A673 (cell line): ENCODE measurements at regions not wholly inside any gene's neighbourhood (a gene's known extent, or its start where the extent isn't known, plus 50 kb on each side); places are given as distances from the start of the nearest gene placed in this dataset.

Experiments used
- BruUV-seq: library from RNA; stranded (reverse); fragments of 400-500 nt; replicated peaks from 2 replicates; lab custom pipeline; 2021; lab: Mats Ljungman, UMichigan
- CTCF ChIA-PET: fragments of 300-600 bp; sonication (Branson Sonifier 250); formaldehyde crosslinking; loops from one replicate; lab custom pipeline; 2022; ENCODE audit warnings: antibody characterized with exemption; lab: Charles Lee
- POLR2A ChIA-PET: fragments of 300-600 bp; sonication (Branson Sonifier 250); formaldehyde crosslinking; loops from one replicate; lab custom pipeline; 2022; ENCODE audit warnings: antibody characterized with exemption; ENCODE audit not compliant: low non-redundant PET; lab: Charles Lee
- DNase-seq: peaks from one replicate; pipeline ENCODE4 v3.0.0-alpha.2; 2015; ENCODE audit warnings: low spot score
- H3K27ac ChIP-seq: fragments of 200-600 bp; sonication (generic); 2 replicates; pipeline ENCODE4 v1.5.1; 2016; ENCODE audit warnings: mixed run types, low read depth, mild to moderate bottlenecking, mixed read lengths, antibody characterized with exemption, low read length; ENCODE audit not compliant: poor library complexity, severe bottlenecking
- H3K27me3 ChIP-seq: fragments of 200-600 bp; sonication (generic); replicated peaks from 2 replicates; pipeline ENCODE4 v1.6.1; 2017; ENCODE audit warnings: mixed run types, low read depth, mild to moderate bottlenecking, mixed read lengths, antibody characterized with exemption, low read length; ENCODE audit not compliant: insufficient read depth, poor library complexity
- H3K36me3 ChIP-seq: fragments of 200-600 bp; sonication (generic); 2 replicates; pipeline ENCODE4 v1.6.1; 2016; ENCODE audit warnings: mixed run types, mild to moderate bottlenecking, mixed read lengths, antibody characterized with exemption, low read length; ENCODE audit not compliant: insufficient read depth, poor library complexity, severe bottlenecking
- H3K4me1 ChIP-seq: fragments of 200-600 bp; sonication (generic); 2 replicates; pipeline ENCODE4 v1.6.1; 2017; ENCODE audit warnings: mixed run types, mild to moderate bottlenecking, mixed read lengths, antibody characterized with exemption, low read length; ENCODE audit not compliant: insufficient read depth, poor library complexity, severe bottlenecking
- H3K4me3 ChIP-seq: fragments of 200-600 bp; sonication (generic); 2 replicates; pipeline ENCODE4 v1.5.1; 2016; ENCODE audit warnings: low read depth, mixed run types, mild to moderate bottlenecking, mixed read lengths, low read length; ENCODE audit not compliant: poor library complexity, severe bottlenecking
- H3K9me3 ChIP-seq: fragments of 200-600 bp; sonication (generic); 2 replicates; pipeline ENCODE4 v1.6.1; 2016; ENCODE audit warnings: mixed run types, low read depth, mild to moderate bottlenecking, mixed read lengths, antibody characterized with exemption, low read length; ENCODE audit not compliant: poor library complexity, severe bottlenecking
- CTCF ChIP-seq: fragments of 300-800, 200-600 bp; sonication (generic); conservative IDR thresholded peaks from 2 replicates; pipeline ENCODE4 v1.5.1; 2017; ENCODE audit warnings: low read depth, mild to moderate bottlenecking, antibody characterized with exemption, low read length, moderate library complexity, mixed read lengths
- EZH2 ChIP-seq: fragments of 200-600 bp; sonication (generic); IDR thresholded peaks from 2 replicates; pipeline ENCODE4 v1.6.1; 2017; ENCODE audit warnings: borderline replicate concordance, low read depth, mild to moderate bottlenecking, mixed read lengths, antibody characterized with exemption, low read length; ENCODE audit not compliant: poor library complexity, severe bottlenecking
- intact Hi-C: fragments of 100-400 bp; cut with micrococcal nuclease; formaldehyde crosslinking; loops from one replicate; pipeline ENCODE4 v1.10.0; 2022; ENCODE audit not compliant: unreplicated experiment

- TF ChIP-seq CTCF (no peak), EZH2 (no peak)
- BruUV-seq: no TSS peak
- Histone ChIP-seq H3K27me3 (no peaks in the 10 kb centered on the region), H3K27ac (no peak overlapping the region), H3K4me3 (no peak overlapping the region), H3K4me1 (no peaks in the 10 kb centered on the region), H3K36me3 (no peaks in the 10 kb centered on the region), H3K9me3 (no peaks in the 10 kb centered on the region)
- POLR2A ChIA-PET: no interaction called here
- no peak for DNase-seq
- CTCF ChIA-PET: no interaction called here
- intact Hi-C loops: no loop called here
Measured at GRCh38 chr4:13711233-13711785, 83.8 kb upstream of the BOD1L1 start.

- Histone ChIP-seq H3K27ac (no peak overlapping the region), H3K4me3 (no peak overlapping the region), H3K27me3 (no peaks in the 10 kb centered on the region), H3K36me3 (no peaks in the 10 kb centered on the region), H3K4me1 (no peaks in the 10 kb centered on the region), H3K9me3 (no peaks in the 10 kb centered on the region)
- intact Hi-C loops: no loop called here
- TF ChIP-seq EZH2: no peak
- TF ChIP-seq CTCF: no peak
- BruUV-seq: no TSS peak
- ChIA-PET CTCF (no interaction called here), POLR2A (no interaction called here)
- no peak for DNase-seq
Measured at GRCh38 chr4:13721894-13722293, 94.4 kb upstream of the BOD1L1 start.

DNA sequence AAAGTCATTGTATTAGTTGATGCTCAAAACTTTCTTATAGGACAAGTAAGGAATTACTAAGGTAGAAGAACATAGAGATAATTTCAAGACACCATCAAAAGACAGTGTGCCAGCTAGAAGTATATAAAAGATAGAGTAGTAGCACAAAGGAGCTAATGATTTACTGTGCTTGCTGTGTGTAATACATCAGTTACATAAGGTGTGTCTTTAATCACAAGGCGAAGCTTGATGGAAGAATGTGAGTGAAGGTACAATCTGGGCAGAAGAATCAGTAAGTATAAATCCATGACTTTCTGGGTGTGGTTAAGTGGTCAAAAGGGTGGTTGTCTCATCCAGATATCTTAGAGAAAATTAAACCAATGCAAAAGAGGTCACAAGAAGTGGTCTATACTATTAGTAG lies 95.1 kb upstream of the BOD1L1 start:
- ChIA-PET POLR2A (no interaction called here), CTCF (no interaction called here)
- intact Hi-C loops: no loop called here
- Histone ChIP-seq H3K36me3 (no peaks in the 10 kb centered on the region), H3K27ac (no peak overlapping the region), H3K27me3 (no peaks in the 10 kb centered on the region), H3K4me3 (no peak overlapping the region), H3K9me3 (no peaks in the 10 kb centered on the region), H3K4me1 (no peaks in the 10 kb centered on the region)
- TF ChIP-seq EZH2: no peak
- TF ChIP-seq CTCF: no peak
- BruUV-seq: no TSS peak
- no peak for DNase-seq
